ENCODE measurements at regions not wholly inside any gene's neighbourhood (a gene's known extent, or its start where the extent isn't known, plus 50 kb on each side); places are given as distances from the start of the nearest gene placed in this dataset.

- H3K4me3 ChIP-seq (ENCODE audit: control insufficient read depth in 1 of 7, extremely low read depth in 1 of 7, insufficient read depth in 4 of 7, low read depth in 2 of 7, low read length in 6 of 7), result no peak overlapping the region
- WGBS (ENCODE audit: insufficient coverage), result no CpG with 5 or more reads among the region's 3 CpGs
- H3K27ac ChIP-seq (ENCODE audit: insufficient read depth in 1 of 2, low read depth in 1 of 2, low read length in 2 of 2, poor library complexity in 1 of 2, severe bottlenecking in 2 of 2), result no peak overlapping the region
- no peaks in the 10 kb centered on the region for H3K27me3 ChIP-seq (replicated peaks in 2 of 5; ENCODE audit: control insufficient read depth in 4 of 5, insufficient read depth in 5 of 5, low read length in 4 of 5)
- CTCF ChIA-PET, result no interaction called here
- H3K4me1 ChIP-seq (ENCODE audit: control extremely low read depth in 1 of 4, control insufficient read depth in 4 of 4, insufficient read depth in 4 of 4, low read length in 3 of 4), result no peaks in the 10 kb centered on the region
- no peak for DNase-seq
- no peaks in the 10 kb centered on the region for H3K36me3 ChIP-seq (ENCODE audit: control insufficient read depth in 4 of 4, insufficient read depth in 4 of 4, low read length in 3 of 4)
- POLR2A ChIA-PET, result no interaction called here
- no peaks in the 10 kb centered on the region for H3K9me3 ChIP-seq (ENCODE audit: control extremely low read depth in 1 of 5, control insufficient read depth in 4 of 5, insufficient read depth in 2 of 5, low read depth in 1 of 5, low read length in 4 of 5)
Measured at GRCh38 chr4:13316354-13316753, 167.8 kb downstream of the RAB28 start.

- Histone ChIP-seq H3K4me3 (ENCODE audit: control insufficient read depth in 1 of 7, extremely low read depth in 1 of 7, insufficient read depth in 4 of 7, low read depth in 2 of 7, low read length in 6 of 7) (no peak overlapping the region), H3K9me3 (ENCODE audit: control extremely low read depth in 1 of 5, control insufficient read depth in 4 of 5, insufficient read depth in 2 of 5, low read depth in 1 of 5, low read length in 4 of 5) (no peaks in the 10 kb centered on the region), H3K27ac (ENCODE audit: insufficient read depth in 1 of 2, low read depth in 1 of 2, low read length in 2 of 2, poor library complexity in 1 of 2, severe bottlenecking in 2 of 2) (no peak overlapping the region), H3K27me3 (replicated peaks in 2 of 5; ENCODE audit: control insufficient read depth in 4 of 5, insufficient read depth in 5 of 5, low read length in 4 of 5) (no peaks in the 10 kb centered on the region), H3K36me3 (ENCODE audit: control insufficient read depth in 4 of 4, insufficient read depth in 4 of 4, low read length in 3 of 4) (no peaks in the 10 kb centered on the region), H3K4me1 (ENCODE audit: control extremely low read depth in 1 of 4, control insufficient read depth in 4 of 4, insufficient read depth in 4 of 4, low read length in 3 of 4) (no peaks in the 10 kb centered on the region)
- POLR2A ChIA-PET, result no interaction called here
- no peak for DNase-seq
- CTCF ChIA-PET, result no interaction called here
Measured at GRCh38 chr4:13313856-13314255, 170.3 kb downstream of the RAB28 start.

GRCh38 chr4:13312264-13312663 is 171.9 kb downstream of the RAB28 start:
- ChIA-PET POLR2A (no interaction called here), CTCF (no interaction called here)
- H3K27ac ChIP-seq (ENCODE audit: insufficient read depth in 1 of 2, low read depth in 1 of 2, low read length in 2 of 2, poor library complexity in 1 of 2, severe bottlenecking in 2 of 2), result no peak overlapping the region
- no peak overlapping the region for H3K4me3 ChIP-seq (ENCODE audit: control insufficient read depth in 1 of 7, extremely low read depth in 1 of 7, insufficient read depth in 4 of 7, low read depth in 2 of 7, low read length in 6 of 7)
- no peaks in the 10 kb centered on the region for H3K4me1 ChIP-seq (ENCODE audit: control extremely low read depth in 1 of 4, control insufficient read depth in 4 of 4, insufficient read depth in 4 of 4, low read length in 3 of 4)
- H3K36me3 ChIP-seq (ENCODE audit: control insufficient read depth in 4 of 4, insufficient read depth in 4 of 4, low read length in 3 of 4), result no peaks in the 10 kb centered on the region
- H3K9me3 ChIP-seq (ENCODE audit: control extremely low read depth in 1 of 5, control insufficient read depth in 4 of 5, insufficient read depth in 2 of 5, low read depth in 1 of 5, low read length in 4 of 5), result no peaks in the 10 kb centered on the region
- DNase-seq, result no peak
- no peaks in the 10 kb centered on the region for H3K27me3 ChIP-seq (replicated peaks in 2 of 5; ENCODE audit: control insufficient read depth in 4 of 5, insufficient read depth in 5 of 5, low read length in 4 of 5)
- no CpG with 5 or more reads among the region's 1 CpG for WGBS (ENCODE audit: insufficient coverage)

GRCh38 chr4:13309751-13310150 is 174.4 kb downstream of the RAB28 start:
- Histone ChIP-seq H3K27me3 (replicated peaks in 2 of 5; ENCODE audit: control insufficient read depth in 4 of 5, insufficient read depth in 5 of 5, low read length in 4 of 5) (no peaks in the 10 kb centered on the region), H3K4me3 (ENCODE audit: control insufficient read depth in 1 of 7, extremely low read depth in 1 of 7, insufficient read depth in 4 of 7, low read depth in 2 of 7, low read length in 6 of 7) (no peak overlapping the region), H3K4me1 (ENCODE audit: control extremely low read depth in 1 of 4, control insufficient read depth in 4 of 4, insufficient read depth in 4 of 4, low read length in 3 of 4) (no peaks in the 10 kb centered on the region), H3K27ac (ENCODE audit: insufficient read depth in 1 of 2, low read depth in 1 of 2, low read length in 2 of 2, poor library complexity in 1 of 2, severe bottlenecking in 2 of 2) (no peak overlapping the region), H3K9me3 (ENCODE audit: control extremely low read depth in 1 of 5, control insufficient read depth in 4 of 5, insufficient read depth in 2 of 5, low read depth in 1 of 5, low read length in 4 of 5) (peaks cover 0 to 3% (median 0%) of the 10 kb centered on the region in 5 experiments), H3K36me3 (ENCODE audit: control insufficient read depth in 4 of 4, insufficient read depth in 4 of 4, low read length in 3 of 4) (no peaks in the 10 kb centered on the region)
- POLR2A ChIA-PET, result no interaction called here
- CTCF ChIA-PET, result no interaction called here
- DNase-seq, result no peak
- 91% methylated on average over 2 of the region's 2 CpGs for WGBS (ENCODE audit: insufficient coverage)

GRCh38 chr4:13306356-13306755 is 177.8 kb downstream of the RAB28 start:
- ChIA-PET POLR2A (no interaction called here), CTCF (interaction anchor here (0.6 kb wide), 1 partner anchor 279 kb away, joined by 3 read pairs; no protein-coding TSS in a partner anchor)
- Histone ChIP-seq H3K36me3 (ENCODE audit: control insufficient read depth in 4 of 4, insufficient read depth in 4 of 4, low read length in 3 of 4) (no peaks in the 10 kb centered on the region), H3K9me3 (ENCODE audit: control extremely low read depth in 1 of 5, control insufficient read depth in 4 of 5, insufficient read depth in 2 of 5, low read depth in 1 of 5, low read length in 4 of 5) (peaks cover 0 to 5% (median 0%) of the 10 kb centered on the region in 5 experiments), H3K4me1 (ENCODE audit: control extremely low read depth in 1 of 4, control insufficient read depth in 4 of 4, insufficient read depth in 4 of 4, low read length in 3 of 4) (no peaks in the 10 kb centered on the region), H3K27me3 (replicated peaks in 2 of 5; ENCODE audit: control insufficient read depth in 4 of 5, insufficient read depth in 5 of 5, low read length in 4 of 5) (no peaks in the 10 kb centered on the region), H3K4me3 (ENCODE audit: control insufficient read depth in 1 of 7, extremely low read depth in 1 of 7, insufficient read depth in 4 of 7, low read depth in 2 of 7, low read length in 6 of 7) (no peak overlapping the region), H3K27ac (ENCODE audit: insufficient read depth in 1 of 2, low read depth in 1 of 2, low read length in 2 of 2, poor library complexity in 1 of 2, severe bottlenecking in 2 of 2) (no peak overlapping the region)
- DNase-seq, result no peak
- 100% methylated on average over 1 of the region's 1 CpG for WGBS (ENCODE audit: insufficient coverage)

- WGBS (ENCODE audit: insufficient coverage), result 100% methylated on average over 1 of the region's 2 CpGs
- Histone ChIP-seq H3K36me3 (ENCODE audit: control insufficient read depth in 4 of 4, insufficient read depth in 4 of 4, low read length in 3 of 4) (no peaks in the 10 kb centered on the region), H3K27me3 (replicated peaks in 2 of 5; ENCODE audit: control insufficient read depth in 4 of 5, insufficient read depth in 5 of 5, low read length in 4 of 5) (no peaks in the 10 kb centered on the region), H3K4me1 (ENCODE audit: control extremely low read depth in 1 of 4, control insufficient read depth in 4 of 4, insufficient read depth in 4 of 4, low read length in 3 of 4) (no peaks in the 10 kb centered on the region), H3K4me3 (ENCODE audit: control insufficient read depth in 1 of 7, extremely low read depth in 1 of 7, insufficient read depth in 4 of 7, low read depth in 2 of 7, low read length in 6 of 7) (no peak overlapping the region), H3K9me3 (ENCODE audit: control extremely low read depth in 1 of 5, control insufficient read depth in 4 of 5, insufficient read depth in 2 of 5, low read depth in 1 of 5, low read length in 4 of 5) (peaks cover 0 to 14% (median 7%) of the 10 kb centered on the region in 5 experiments), H3K27ac (ENCODE audit: insufficient read depth in 1 of 2, low read depth in 1 of 2, low read length in 2 of 2, poor library complexity in 1 of 2, severe bottlenecking in 2 of 2) (no peak overlapping the region)
- ChIA-PET POLR2A (no interaction called here), CTCF (no interaction called here)
- DNase-seq, result no peak
Measured at GRCh38 chr4:13302876-13303275, 181.3 kb downstream of the RAB28 start.

GRCh38 chr4:13299343-13299742 is 184.8 kb downstream of the RAB28 start:
- Histone ChIP-seq H3K4me1 (ENCODE audit: control extremely low read depth in 1 of 4, control insufficient read depth in 4 of 4, insufficient read depth in 4 of 4, low read length in 3 of 4) (peaks cover 0 to 4% (median 0%) of the 10 kb centered on the region in 4 experiments), H3K9me3 (ENCODE audit: control extremely low read depth in 1 of 5, control insufficient read depth in 4 of 5, insufficient read depth in 2 of 5, low read depth in 1 of 5, low read length in 4 of 5) (peaks cover 0 to 23% (median 5%) of the 10 kb centered on the region in 5 experiments), H3K27ac (ENCODE audit: insufficient read depth in 1 of 2, low read depth in 1 of 2, low read length in 2 of 2, poor library complexity in 1 of 2, severe bottlenecking in 2 of 2) (no peak overlapping the region), H3K36me3 (ENCODE audit: control insufficient read depth in 4 of 4, insufficient read depth in 4 of 4, low read length in 3 of 4) (no peaks in the 10 kb centered on the region), H3K27me3 (replicated peaks in 2 of 5; ENCODE audit: control insufficient read depth in 4 of 5, insufficient read depth in 5 of 5, low read length in 4 of 5) (no peaks in the 10 kb centered on the region), H3K4me3 (ENCODE audit: control insufficient read depth in 1 of 7, extremely low read depth in 1 of 7, insufficient read depth in 4 of 7, low read depth in 2 of 7, low read length in 6 of 7) (no peak overlapping the region)
- no CpG with 5 or more reads among the region's 2 CpGs for WGBS (ENCODE audit: insufficient coverage)
- CTCF ChIA-PET, result no interaction called here
- no peak for DNase-seq
- POLR2A ChIA-PET, result no interaction called here
